AG10803 (cell line): ENCODE measurements at regions not wholly inside any gene's neighbourhood (a gene's known extent, or its start where the extent isn't known, plus 50 kb on each side); places are given as distances from the start of the nearest gene placed in this dataset.
A peak's percentile ranks its signal among the peaks of the same experiment; 100 is the strongest.
"Not testable (repeated sequence)": the region's sequence is repeated elsewhere in the genome, so short reads cannot be mapped to it uniquely, and the experiment has no call there.

ENCODE experiments used
- DNase-seq: peaks from one replicate; pipeline ENCODE4 v3.0.0; 2010; ENCODE audit warnings: low read depth
- H3K4me3 ChIP-seq: 2 replicates; pipeline ENCODE4 v1.5.1; 2011; ENCODE audit warnings: mild to moderate bottlenecking, low read length, control low read depth
- TF ChIP-seq, protein P1 (sequence below): conservative IDR thresholded peaks from 2 replicates; pipeline ENCODE4 v1.5.1; 2011; ENCODE audit warnings: mild to moderate bottlenecking, low read length, control low read depth, inconsistent platforms

DNA sequence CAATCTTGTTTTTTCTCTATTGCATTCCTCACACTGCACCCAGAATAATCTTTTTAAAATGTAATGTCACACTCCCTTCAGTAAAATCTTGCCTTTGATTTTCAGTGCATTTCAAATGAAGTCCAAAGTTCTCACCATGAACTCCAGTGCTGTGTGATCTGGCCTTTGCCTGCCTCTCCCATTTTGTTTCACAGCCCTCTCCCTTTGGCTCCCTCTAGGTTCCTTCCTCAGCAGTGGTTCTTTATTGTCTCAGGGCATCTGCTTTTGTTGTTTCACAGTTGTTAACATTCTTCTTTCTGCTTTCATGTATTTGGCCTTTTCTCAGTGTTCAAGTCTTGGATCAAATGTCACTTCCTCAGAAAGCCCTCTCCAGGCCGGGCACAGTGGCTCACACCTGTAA, 84.5 kb upstream of the AMN1 start:
- TF ChIP-seq, protein P1, sequence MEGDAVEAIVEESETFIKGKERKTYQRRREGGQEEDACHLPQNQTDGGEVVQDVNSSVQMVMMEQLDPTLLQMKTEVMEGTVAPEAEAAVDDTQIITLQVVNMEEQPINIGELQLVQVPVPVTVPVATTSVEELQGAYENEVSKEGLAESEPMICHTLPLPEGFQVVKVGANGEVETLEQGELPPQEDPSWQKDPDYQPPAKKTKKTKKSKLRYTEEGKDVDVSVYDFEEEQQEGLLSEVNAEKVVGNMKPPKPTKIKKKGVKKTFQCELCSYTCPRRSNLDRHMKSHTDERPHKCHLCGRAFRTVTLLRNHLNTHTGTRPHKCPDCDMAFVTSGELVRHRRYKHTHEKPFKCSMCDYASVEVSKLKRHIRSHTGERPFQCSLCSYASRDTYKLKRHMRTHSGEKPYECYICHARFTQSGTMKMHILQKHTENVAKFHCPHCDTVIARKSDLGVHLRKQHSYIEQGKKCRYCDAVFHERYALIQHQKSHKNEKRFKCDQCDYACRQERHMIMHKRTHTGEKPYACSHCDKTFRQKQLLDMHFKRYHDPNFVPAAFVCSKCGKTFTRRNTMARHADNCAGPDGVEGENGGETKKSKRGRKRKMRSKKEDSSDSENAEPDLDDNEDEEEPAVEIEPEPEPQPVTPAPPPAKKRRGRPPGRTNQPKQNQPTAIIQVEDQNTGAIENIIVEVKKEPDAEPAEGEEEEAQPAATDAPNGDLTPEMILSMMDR = peak; percentile 27; the same call in 1 of the 2 replicates
- DNase-seq = no peak
- H3K4me3 ChIP-seq = no peak overlapping the region

DNA sequence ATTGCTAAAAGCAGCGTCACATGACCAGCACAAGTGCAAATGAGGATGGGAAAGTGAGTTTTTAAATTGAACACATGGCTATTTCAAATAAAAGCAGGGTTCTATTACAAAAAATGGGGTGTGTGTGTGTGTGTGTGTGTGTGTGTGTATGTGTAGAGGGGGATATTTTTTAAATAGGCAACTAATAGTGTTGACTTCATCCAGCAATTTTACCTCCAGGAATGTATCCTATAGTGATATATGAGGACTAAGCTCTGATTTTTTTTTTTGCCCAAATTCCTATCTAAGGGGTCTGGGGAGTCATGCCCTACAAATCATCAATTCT, 78.9 kb upstream of the AMN1 start:
- TF ChIP-seq, protein P1 = no peak
- no peak for DNase-seq
- H3K4me3 ChIP-seq = no peak overlapping the region

DNA sequence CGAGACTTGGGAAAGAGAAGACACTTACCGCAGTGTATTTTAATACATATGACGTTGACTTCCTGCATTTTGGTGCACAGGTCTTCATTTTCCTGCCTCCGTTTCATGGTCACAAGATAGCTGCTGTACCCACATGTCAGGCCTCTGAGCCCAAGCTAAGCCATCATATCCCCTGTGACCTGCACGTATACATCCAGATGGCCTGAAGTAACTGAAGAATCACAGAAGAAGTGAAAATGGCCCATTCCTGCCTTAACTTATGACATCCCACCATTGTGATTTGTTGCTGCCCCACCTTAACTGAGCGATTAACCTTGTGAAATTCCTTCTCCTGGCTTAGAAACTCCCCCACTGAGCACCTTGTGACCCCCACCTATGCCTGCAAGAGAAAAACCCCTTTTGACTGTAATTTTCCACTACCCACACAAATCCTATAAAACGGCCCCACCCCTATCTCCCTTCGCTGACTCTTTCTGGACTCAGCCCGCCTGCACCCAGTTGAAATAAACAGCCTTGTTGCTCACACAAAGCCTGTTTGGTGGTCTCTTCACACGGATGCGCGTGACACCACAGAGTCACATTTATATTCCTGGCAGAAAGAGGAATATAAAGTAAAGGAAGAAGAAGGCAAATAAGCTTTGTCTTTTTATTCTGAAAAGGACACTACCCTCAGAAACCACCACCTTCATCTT, 78.4 kb upstream of the AMN1 start:
- DNase-seq, H3K4me3 ChIP-seq: not testable (repeated sequence)

DNA sequence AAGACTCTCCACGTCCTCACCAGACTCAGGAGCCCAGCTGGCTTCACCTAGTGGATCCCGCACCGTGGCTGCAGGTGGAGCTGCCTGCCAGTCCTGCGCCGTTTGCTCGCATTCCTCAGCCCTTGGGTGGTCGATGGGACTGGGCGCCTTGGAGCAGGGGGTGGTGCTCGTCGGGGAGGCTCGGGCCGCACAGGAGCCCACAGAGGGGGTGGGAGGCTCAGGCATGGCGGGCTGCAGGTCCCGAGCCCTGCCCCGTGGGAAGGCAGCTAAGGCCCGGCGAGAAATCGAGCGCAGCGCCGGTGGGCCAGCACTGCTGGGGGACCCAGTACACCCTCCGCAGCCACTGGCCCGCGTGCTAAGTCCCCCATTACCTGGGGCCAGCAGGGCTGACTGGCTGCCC, 76.9 kb upstream of the AMN1 start:
- not testable (repeated sequence) for H3K4me3 ChIP-seq, DNase-seq

DNA sequence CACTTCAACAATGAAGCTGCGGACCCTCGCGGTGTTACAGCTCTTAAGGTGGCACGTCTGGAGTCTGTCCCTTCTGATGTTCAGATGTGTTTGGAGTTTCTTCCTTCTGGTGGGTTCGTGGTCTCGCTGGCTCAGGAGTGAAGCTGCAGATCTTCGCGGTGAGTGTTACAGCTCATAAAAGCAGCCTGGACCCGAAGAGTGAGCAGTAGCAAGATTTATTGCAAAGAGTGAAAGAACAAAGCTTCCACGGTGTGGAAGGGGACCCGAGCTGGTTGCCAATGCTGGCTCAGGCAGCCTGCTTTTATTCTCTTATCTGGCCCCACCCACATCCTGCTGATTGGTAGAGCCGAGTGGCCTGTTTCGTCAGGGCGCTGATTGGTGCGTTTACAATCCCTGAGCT, 75.9 kb upstream of the AMN1 start:
- not testable (repeated sequence) for DNase-seq, H3K4me3 ChIP-seq

DNA sequence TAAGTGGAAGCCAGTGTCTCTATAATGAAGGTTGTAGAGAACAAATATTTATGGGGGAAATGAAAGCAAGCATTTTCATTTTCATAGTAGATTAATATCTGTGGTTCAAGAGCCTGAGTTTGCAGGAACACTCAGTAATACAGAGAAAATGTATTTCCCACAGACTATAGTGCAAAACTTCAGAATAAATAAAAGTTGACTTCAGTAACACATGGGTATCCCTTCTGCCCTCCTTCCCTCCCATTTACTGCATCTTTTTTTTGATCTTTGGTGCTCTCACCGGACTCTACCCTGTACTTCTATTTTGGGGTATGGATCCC, 75.3 kb upstream of the AMN1 start:
- TF ChIP-seq, protein P1 = no peak
- no peak for DNase-seq
- H3K4me3 ChIP-seq = no peak overlapping the region

DNA sequence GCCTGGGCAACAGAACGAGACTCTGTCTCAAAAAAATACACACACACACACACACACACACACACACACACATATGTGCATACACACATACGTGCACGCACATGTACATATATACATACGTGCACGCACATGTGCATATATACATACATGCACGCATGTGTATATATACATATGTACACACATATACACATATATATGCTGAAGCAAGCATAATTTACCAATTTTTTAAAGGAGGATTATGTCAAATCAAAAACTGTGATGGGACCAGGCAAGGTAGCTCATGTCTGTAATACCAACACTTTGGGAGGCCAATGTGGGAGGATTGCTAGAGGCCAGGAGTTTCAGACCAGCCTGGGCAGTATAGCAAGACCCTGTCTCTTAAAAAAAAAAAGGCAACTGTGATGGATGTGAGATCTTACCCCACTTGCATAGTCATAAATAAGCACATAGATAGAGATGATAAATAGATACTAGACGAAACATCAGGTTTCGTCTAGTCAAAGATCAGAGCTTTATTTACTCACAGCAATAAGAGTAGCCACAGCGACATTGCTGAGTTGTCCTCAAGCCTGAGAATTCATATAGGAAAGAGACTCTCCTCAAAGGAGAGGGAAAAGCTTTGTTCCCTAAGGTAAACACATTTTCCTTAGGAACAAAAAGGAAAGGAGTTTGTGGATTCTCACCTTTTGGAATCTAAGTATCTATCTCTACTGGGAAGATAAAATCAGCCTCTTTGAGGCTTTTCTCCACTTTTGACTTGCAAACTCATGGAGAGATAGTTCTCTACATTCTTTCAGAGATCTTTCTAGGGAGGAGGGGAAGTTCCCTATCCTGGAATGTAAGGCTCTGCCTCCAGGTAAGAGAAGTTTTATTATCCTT, 74.7 kb upstream of the AMN1 start:
- DNase-seq = no peak
- TF ChIP-seq, protein P1 = no peak
- no peak overlapping the region for H3K4me3 ChIP-seq

DNA sequence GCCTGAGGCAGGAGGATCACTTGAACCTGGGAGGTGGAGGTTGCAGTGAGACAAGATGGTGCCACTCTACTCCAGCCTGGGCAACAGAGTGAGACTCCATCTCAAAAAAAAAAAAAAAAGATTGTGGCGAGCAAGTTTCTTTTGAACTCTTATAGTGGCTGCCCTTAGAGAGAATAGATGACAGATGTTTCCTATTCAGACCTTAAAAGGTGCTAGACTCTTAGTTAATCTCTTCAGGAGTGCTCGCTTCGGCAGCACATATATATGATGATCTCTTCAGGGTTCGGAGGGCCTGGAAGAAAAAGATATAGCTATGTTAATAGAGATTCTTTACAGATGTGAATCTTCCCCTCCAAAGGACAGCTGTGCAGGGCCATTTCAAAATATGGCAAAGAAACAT, 73.1 kb upstream of the AMN1 start:
- TF ChIP-seq, protein P1 = no peak
- H3K4me3 ChIP-seq = no peak overlapping the region
- DNase-seq = no peak
